GM21447 (cell line): ENCODE measurements at regions not wholly inside any gene's neighbourhood (a gene's known extent, or its start where the extent isn't known, plus 50 kb on each side); places are given as distances from the start of the nearest gene placed in this dataset.

Source experiments
- ATAC-seq: cut with Tn5 transposase; IDR thresholded peaks from one replicate; pipeline ENCODE4 v1.9.1; 2021; ENCODE audit not compliant: unreplicated experiment

GRCh38 chr1:184267747-184268146 is 119.1 kb upstream of the C1orf21 start:
- no peak for ATAC-seq

- no peak for ATAC-seq
These were observed 116.3 kb upstream of the C1orf21 start for GRCh38 chr1:184270556-184270955.

GRCh38 chr1:184272175-184272866 is 114.5 kb upstream of the C1orf21 start:
- no peak for ATAC-seq

- no peak for ATAC-seq
These were observed 110.4 kb upstream of the C1orf21 start for GRCh38 chr1:184276416-184276815.

- ATAC-seq: no peak
These were observed 106.8 kb upstream of the C1orf21 start for GRCh38 chr1:184279911-184280458.

GRCh38 chr1:184283999-184284398 is 102.8 kb upstream of the C1orf21 start:
- ATAC-seq: no peak

- ATAC-seq: no peak
These were observed 101.9 kb upstream of the C1orf21 start for GRCh38 chr1:184284900-184285299.

GRCh38 chr1:184285401-184286087 is 101.3 kb upstream of the C1orf21 start:
- ATAC-seq: no peak

GRCh38 chr1:184287001-184287400 is 99.8 kb upstream of the C1orf21 start:
- no peak for ATAC-seq

- ATAC-seq: no peak
These were observed 96.8 kb upstream of the C1orf21 start for GRCh38 chr1:184289825-184290550.

GRCh38 chr1:184291701-184292100 is 95.1 kb upstream of the C1orf21 start:
- ATAC-seq: no peak

GRCh38 chr1:184292101-184292500 is 94.7 kb upstream of the C1orf21 start:
- no peak for ATAC-seq

GRCh38 chr1:184294101-184294500 is 92.7 kb upstream of the C1orf21 start:
- ATAC-seq: no peak

- ATAC-seq: no peak
These were observed 90.2 kb upstream of the C1orf21 start for GRCh38 chr1:184296466-184297243.

- no peak for ATAC-seq
These were observed 89.5 kb upstream of the C1orf21 start for GRCh38 chr1:184297244-184297750.

GRCh38 chr1:184298440-184299405 is 88.1 kb upstream of the C1orf21 start:
- no peak for ATAC-seq

- ATAC-seq: no peak
These were observed 87.4 kb upstream of the C1orf21 start for GRCh38 chr1:184299406-184299790.

GRCh38 chr1:184299796-184300195 is 87.0 kb upstream of the C1orf21 start:
- no peak for ATAC-seq

GRCh38 chr1:184300446-184300845 is 86.4 kb upstream of the C1orf21 start:
- ATAC-seq: no peak

- ATAC-seq: no peak
These were observed 85.6 kb upstream of the C1orf21 start for GRCh38 chr1:184301227-184301626.
